NOMO-1 treated with dmso at 0.1 percent for 144 hours (cell line): ENCODE measurements at regions not wholly inside any gene's neighbourhood (a gene's known extent, or its start where the extent isn't known, plus 50 kb on each side); places are given as distances from the start of the nearest gene placed in this dataset.
"Not testable (repeated sequence)": the region's sequence is repeated elsewhere in the genome, so short reads cannot be mapped to it uniquely, and the experiment has no call there.

Experiments used
- DNase-seq: peaks from one replicate; lab custom pipeline; 2025; ENCODE audit not compliant: unreplicated experiment; lab: John Stamatoyannopoulos, UW

- no peak for DNase-seq
Measured at GRCh38 chr9:81455462-81456219, 233.7 kb downstream of the TLE1 start.

- no peak for DNase-seq
Measured at GRCh38 chr9:81445331-81445921, 243.9 kb downstream of the TLE1 start.

GRCh38 chr9:81431641-81432040, 257.7 kb downstream of the TLE1 start:
- DNase-seq, result no peak

- DNase-seq, result no peak
Measured at GRCh38 chr9:81430727-81431126, 258.6 kb downstream of the TLE1 start.

GRCh38 chr9:81427870-81428269, 261.5 kb downstream of the TLE1 start:
- no peak for DNase-seq

GRCh38 chr9:81424431-81424830, 264.9 kb downstream of the TLE1 start:
- DNase-seq, result no peak

- peak; percentile 1 for DNase-seq
Measured at GRCh38 chr9:81423589-81424326, 265.6 kb downstream of the TLE1 start.

GRCh38 chr9:81421090-81421489, 268.3 kb downstream of the TLE1 start:
- not testable (repeated sequence) for DNase-seq

- no peak for DNase-seq
Measured at GRCh38 chr9:81420024-81420423, 269.3 kb downstream of the TLE1 start.

GRCh38 chr9:81417941-81418340, 271.4 kb downstream of the TLE1 start:
- DNase-seq, result no peak

GRCh38 chr9:81417299-81417675, 272.1 kb downstream of the TLE1 start:
- DNase-seq, result no peak

GRCh38 chr9:81416476-81417298, 272.7 kb downstream of the TLE1 start:
- DNase-seq, result no peak

GRCh38 chr9:81414836-81415235, 274.5 kb downstream of the TLE1 start:
- DNase-seq, result no peak

- no peak for DNase-seq
Measured at GRCh38 chr9:81411961-81412360, 277.4 kb downstream of the TLE1 start.

- DNase-seq, result no peak
Measured at GRCh38 chr9:81410201-81410600, 279.1 kb downstream of the TLE1 start.

- peak; percentile 21 for DNase-seq
Measured at GRCh38 chr9:81408951-81409350, 280.4 kb downstream of the TLE1 start.

- DNase-seq, result no peak
Measured at GRCh38 chr9:81404931-81405598, 284.3 kb downstream of the TLE1 start.

GRCh38 chr9:81397481-81398381, 291.6 kb downstream of the TLE1 start:
- no peak for DNase-seq

- DNase-seq, result no peak
Measured at GRCh38 chr9:81396528-81396927, 292.8 kb downstream of the TLE1 start.

- no peak for DNase-seq
Measured at GRCh38 chr9:81395676-81396054, 293.7 kb downstream of the TLE1 start.
